Gastrocnemius medialis (tissue), 4 donors: ENCODE measurements at regions not wholly inside any gene's neighbourhood (a gene's known extent, or its start where the extent isn't known, plus 50 kb on each side); places are given as distances from the start of the nearest gene placed in this dataset.

ENCODE experiments used
- CTCF ChIP-seq, 5 experiments: fragments of 450-650 bp in 3 of 5; fragments of 200-600 bp in 2 of 5; sonication (generic) in 2 of 5; IDR thresholded peaks in 4 of 5; conservative IDR thresholded peaks in 1 of 5; 1 replicate in 4 of 5; 2 replicates in 1 of 5; pipeline ENCODE4 v1.5.1; 2016 to 2019; ENCODE audit warnings: antibody characterized with exemption in 5 of 5, mild to moderate bottlenecking in 3 of 5, moderate library complexity in 3 of 5
- POLR2A ChIP-seq, 2 donors: fragments of 450-650 bp; IDR thresholded peaks; one replicate each; pipeline ENCODE4 v1.6.1; 2017; ENCODE audit warnings: antibody characterized with exemption in 2 of 2, mild to moderate bottlenecking in 2 of 2, moderate library complexity in 2 of 2

- TF ChIP-seq POLR2A (IDR thresholded peaks at IDR 0.05): no peak
- no peak for TF ChIP-seq CTCF (IDR thresholded peaks at IDR 0.05 in 4 of 5, conservative IDR thresholded peaks at IDR 0.05 in 1 of 5)
Observed at GRCh38 chrX:7635604-7636003, 207.4 kb upstream of the VCX start.
